WTC11 (cell line): ENCODE measurements at regions not wholly inside any gene's neighbourhood (a gene's known extent, or its start where the extent isn't known, plus 50 kb on each side); places are given as distances from the start of the nearest gene placed in this dataset.
"Not testable (repeated sequence)": the region's sequence is repeated elsewhere in the genome, so short reads cannot be mapped to it uniquely, and the experiment has no call there.

Experiments
- ATAC-seq: fragments of 200-7000 bp; cut with Tn5 transposase; 2 replicates; pipeline ENCODE4 v1.10.0; 2021; ENCODE audit warnings: mild to moderate bottlenecking, moderate library complexity
- CTCF ChIA-PET: fragments of 300-600 bp; sonication (Branson Sonifier 250); formaldehyde crosslinking; loops from one replicate; lab custom pipeline; 2021; ENCODE audit warnings: antibody characterized with exemption; lab: Charles Lee
- POLR2A ChIA-PET: fragments of 350-600 bp; sonication (Branson Sonifier 250); formaldehyde crosslinking; loops from one replicate; lab custom pipeline; 2021; ENCODE audit warnings: antibody characterized with exemption; lab: Charles Lee
- DNase-seq: peaks from one replicate; pipeline ENCODE4 v3.0.0; 2021; ENCODE audit warnings: low spot score
- H3K27ac Mint-ChIP-seq: 2 replicates; pipeline ENCODE4 v1.8.0; 2021; ENCODE audit warnings: mixed read lengths
- H3K27me3 Mint-ChIP-seq: 2 replicates; pipeline ENCODE4 v1.8.0; 2021; ENCODE audit warnings: low read depth, mild to moderate bottlenecking, moderate library complexity, mixed read lengths
- H3K36me3 Mint-ChIP-seq: 2 replicates; pipeline ENCODE4 v1.8.0; 2021; ENCODE audit warnings: mixed read lengths
- H3K4me1 Mint-ChIP-seq: 2 replicates; pipeline ENCODE4 v1.8.0; 2022; ENCODE audit warnings: mixed read lengths
- H3K4me3 Mint-ChIP-seq: 2 replicates; pipeline ENCODE4 v1.8.0; 2021; ENCODE audit warnings: mild to moderate bottlenecking, moderate library complexity, mixed read lengths
- H3K9me3 Mint-ChIP-seq: 2 replicates; pipeline ENCODE4 v1.8.0; 2021; ENCODE audit warnings: mixed read lengths
- FOXP1 ChIP-seq: sonication (generic); formaldehyde crosslinking; IDR thresholded peaks from 2 replicates; pipeline ENCODE4 v1.8.0; 2022; ENCODE audit warnings: missing genetic modification reagents, mild to moderate bottlenecking, moderate library complexity, borderline replicate concordance
- GABPB1 ChIP-seq: sonication (generic); formaldehyde crosslinking; IDR thresholded peaks from 2 replicates; pipeline ENCODE4 v1.8.1; 2023; ENCODE audit warnings: mild to moderate bottlenecking, missing genetic modification reagents
- GTF2I ChIP-seq: fragments of 250-450 bp; sonication (Bioruptor Pico); conservative IDR thresholded peaks from 2 replicates; pipeline ENCODE4 v1.4.0; 2021; ENCODE audit warnings: mild to moderate bottlenecking
- HMGA2 ChIP-seq: fragments of 250-450 bp; sonication (Bioruptor Pico); IDR thresholded peaks from 2 replicates; pipeline ENCODE4 v1.4.0; 2021; ENCODE audit warnings: mild to moderate bottlenecking, moderate library complexity
- JAZF1 ChIP-seq: fragments of 250-450 bp; sonication (Bioruptor Pico); IDR thresholded peaks from 2 replicates; pipeline ENCODE4 v1.9.0; 2021; ENCODE audit warnings: moderate library complexity, mild to moderate bottlenecking, inconsistent platforms
- MYBL2 ChIP-seq: sonication (generic); formaldehyde crosslinking; IDR thresholded peaks from 2 replicates; pipeline ENCODE4 v1.8.1; 2023; ENCODE audit warnings: mild to moderate bottlenecking, moderate library complexity, missing genetic modification reagents
- NR1H2 ChIP-seq: sonication (generic); formaldehyde crosslinking; IDR thresholded peaks from 2 replicates; pipeline ENCODE4 v1.9.0; 2021; ENCODE audit warnings: mild to moderate bottlenecking, moderate library complexity, missing genetic modification reagents
- NR2C2 ChIP-seq: sonication (generic); formaldehyde crosslinking; IDR thresholded peaks from 2 replicates; pipeline ENCODE4 v1.8.0; 2022; ENCODE audit warnings: mild to moderate bottlenecking, missing genetic modification reagents
- RELA ChIP-seq: sonication (generic); formaldehyde crosslinking; IDR thresholded peaks from 2 replicates; pipeline ENCODE4 v1.8.1; 2022; ENCODE audit warnings: missing genetic modification reagents, mild to moderate bottlenecking, borderline replicate concordance
- SMAD4 ChIP-seq: sonication (generic); formaldehyde crosslinking; IDR thresholded peaks from 2 replicates; pipeline ENCODE4 v1.8.0; 2022; ENCODE audit warnings: mild to moderate bottlenecking, missing genetic modification reagents
- TEAD4 ChIP-seq: sonication (generic); formaldehyde crosslinking; IDR thresholded peaks from 2 replicates; pipeline ENCODE4 v1.8.0; 2022; ENCODE audit warnings: mild to moderate bottlenecking, missing genetic modification reagents
- ZNF219 ChIP-seq: sonication (generic); formaldehyde crosslinking; IDR thresholded peaks from 2 replicates; pipeline ENCODE4 v1.8.0; 2023; ENCODE audit warnings: missing genetic modification reagents, mild to moderate bottlenecking, borderline replicate concordance
- ZNF232 ChIP-seq: sonication (generic); formaldehyde crosslinking; IDR thresholded peaks from 2 replicates; pipeline ENCODE4 v1.8.0; 2022; ENCODE audit warnings: mild to moderate bottlenecking, missing genetic modification reagents
- ZNF396 ChIP-seq: fragments of 250-450 bp; sonication (Bioruptor Pico); IDR thresholded peaks from 2 replicates; pipeline ENCODE4 v1.8.0; 2021; ENCODE audit warnings: mild to moderate bottlenecking, moderate library complexity, borderline replicate concordance
- ZNF416 ChIP-seq: fragments of 250-450 bp; sonication (Bioruptor Pico); IDR thresholded peaks from 2 replicates; pipeline ENCODE4 v1.9.0; 2021; ENCODE audit warnings: mild to moderate bottlenecking, inconsistent platforms
- TF ChIP-seq, protein P1 (sequence below): sonication (generic); formaldehyde crosslinking; IDR thresholded peaks from 2 replicates; pipeline ENCODE4 v1.8.1; 2023; ENCODE audit warnings: mild to moderate bottlenecking, missing genetic modification reagents
- TF ChIP-seq, protein P2 (sequence below): sonication (generic); formaldehyde crosslinking; conservative IDR thresholded peaks from 2 replicates; pipeline ENCODE4 v1.8.1; 2023; ENCODE audit warnings: mild to moderate bottlenecking, low read depth, missing genetic modification reagents, moderate library complexity
- TF ChIP-seq, protein P3 (sequence below): sonication (generic); formaldehyde crosslinking; IDR thresholded peaks from 2 replicates; pipeline ENCODE4 v1.8.0; 2022; ENCODE audit warnings: mild to moderate bottlenecking, missing genetic modification reagents
- TF ChIP-seq, protein P4 (sequence below): sonication (generic); formaldehyde crosslinking; IDR thresholded peaks from 2 replicates; pipeline ENCODE4 v1.8.1; 2023; ENCODE audit warnings: mild to moderate bottlenecking, missing genetic modification reagents, borderline replicate concordance

DNA sequence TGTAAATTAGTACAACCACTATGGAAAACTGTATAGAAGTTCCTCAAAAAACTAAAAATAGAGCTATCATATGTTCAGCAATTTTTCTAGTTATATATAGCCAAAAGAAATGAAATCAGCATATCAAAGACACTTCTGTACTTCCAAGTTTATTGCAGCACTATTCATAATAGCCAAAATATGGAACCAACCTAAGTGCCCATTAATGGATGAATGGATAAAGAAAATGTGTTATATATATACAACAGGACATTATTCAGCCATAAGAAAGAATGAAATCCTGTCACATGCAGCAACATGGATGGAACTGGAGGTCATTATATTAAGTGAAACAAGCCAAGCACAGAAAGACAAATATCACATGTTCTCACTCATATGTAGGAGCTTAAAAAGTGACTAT lies 112.6 kb downstream of the MDH1 start:
- Mint-ChIP-seq H3K36me3 (peaks cover 10% of the 10 kb centered on the region), H3K9me3 (peaks cover 24% of the 10 kb centered on the region), H3K27ac (no peak overlapping the region), H3K4me3 (no peak overlapping the region), H3K4me1 (peaks cover 16% of the 10 kb centered on the region), H3K27me3 (no peaks in the 10 kb centered on the region)
- DNase-seq = no peak
- no peak for TF ChIP-seq ZNF416 (CRISPR knock-in tag)
- no peak for TF ChIP-seq HMGA2 (CRISPR knock-in tag)
- no peak for TF ChIP-seq NR1H2
- TF ChIP-seq SMAD4 = no peak
- TF ChIP-seq, protein P1, sequence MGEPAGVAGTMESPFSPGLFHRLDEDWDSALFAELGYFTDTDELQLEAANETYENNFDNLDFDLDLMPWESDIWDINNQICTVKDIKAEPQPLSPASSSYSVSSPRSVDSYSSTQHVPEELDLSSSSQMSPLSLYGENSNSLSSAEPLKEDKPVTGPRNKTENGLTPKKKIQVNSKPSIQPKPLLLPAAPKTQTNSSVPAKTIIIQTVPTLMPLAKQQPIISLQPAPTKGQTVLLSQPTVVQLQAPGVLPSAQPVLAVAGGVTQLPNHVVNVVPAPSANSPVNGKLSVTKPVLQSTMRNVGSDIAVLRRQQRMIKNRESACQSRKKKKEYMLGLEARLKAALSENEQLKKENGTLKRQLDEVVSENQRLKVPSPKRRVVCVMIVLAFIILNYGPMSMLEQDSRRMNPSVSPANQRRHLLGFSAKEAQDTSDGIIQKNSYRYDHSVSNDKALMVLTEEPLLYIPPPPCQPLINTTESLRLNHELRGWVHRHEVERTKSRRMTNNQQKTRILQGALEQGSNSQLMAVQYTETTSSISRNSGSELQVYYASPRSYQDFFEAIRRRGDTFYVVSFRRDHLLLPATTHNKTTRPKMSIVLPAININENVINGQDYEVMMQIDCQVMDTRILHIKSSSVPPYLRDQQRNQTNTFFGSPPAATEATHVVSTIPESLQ = no peak
- no peak for TF ChIP-seq JAZF1 (CRISPR knock-in tag)
- no peak for TF ChIP-seq ZNF396 (CRISPR knock-in tag)
- TF ChIP-seq, protein P2, sequence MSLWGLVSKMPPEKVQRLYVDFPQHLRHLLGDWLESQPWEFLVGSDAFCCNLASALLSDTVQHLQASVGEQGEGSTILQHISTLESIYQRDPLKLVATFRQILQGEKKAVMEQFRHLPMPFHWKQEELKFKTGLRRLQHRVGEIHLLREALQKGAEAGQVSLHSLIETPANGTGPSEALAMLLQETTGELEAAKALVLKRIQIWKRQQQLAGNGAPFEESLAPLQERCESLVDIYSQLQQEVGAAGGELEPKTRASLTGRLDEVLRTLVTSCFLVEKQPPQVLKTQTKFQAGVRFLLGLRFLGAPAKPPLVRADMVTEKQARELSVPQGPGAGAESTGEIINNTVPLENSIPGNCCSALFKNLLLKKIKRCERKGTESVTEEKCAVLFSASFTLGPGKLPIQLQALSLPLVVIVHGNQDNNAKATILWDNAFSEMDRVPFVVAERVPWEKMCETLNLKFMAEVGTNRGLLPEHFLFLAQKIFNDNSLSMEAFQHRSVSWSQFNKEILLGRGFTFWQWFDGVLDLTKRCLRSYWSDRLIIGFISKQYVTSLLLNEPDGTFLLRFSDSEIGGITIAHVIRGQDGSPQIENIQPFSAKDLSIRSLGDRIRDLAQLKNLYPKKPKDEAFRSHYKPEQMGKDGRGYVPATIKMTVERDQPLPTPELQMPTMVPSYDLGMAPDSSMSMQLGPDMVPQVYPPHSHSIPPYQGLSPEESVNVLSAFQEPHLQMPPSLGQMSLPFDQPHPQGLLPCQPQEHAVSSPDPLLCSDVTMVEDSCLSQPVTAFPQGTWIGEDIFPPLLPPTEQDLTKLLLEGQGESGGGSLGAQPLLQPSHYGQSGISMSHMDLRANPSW (CRISPR knock-in tag) = no peak
- TF ChIP-seq, protein P3, sequence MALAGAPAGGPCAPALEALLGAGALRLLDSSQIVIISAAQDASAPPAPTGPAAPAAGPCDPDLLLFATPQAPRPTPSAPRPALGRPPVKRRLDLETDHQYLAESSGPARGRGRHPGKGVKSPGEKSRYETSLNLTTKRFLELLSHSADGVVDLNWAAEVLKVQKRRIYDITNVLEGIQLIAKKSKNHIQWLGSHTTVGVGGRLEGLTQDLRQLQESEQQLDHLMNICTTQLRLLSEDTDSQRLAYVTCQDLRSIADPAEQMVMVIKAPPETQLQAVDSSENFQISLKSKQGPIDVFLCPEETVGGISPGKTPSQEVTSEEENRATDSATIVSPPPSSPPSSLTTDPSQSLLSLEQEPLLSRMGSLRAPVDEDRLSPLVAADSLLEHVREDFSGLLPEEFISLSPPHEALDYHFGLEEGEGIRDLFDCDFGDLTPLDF (CRISPR knock-in tag) = no peak
- TF ChIP-seq, protein P4, sequence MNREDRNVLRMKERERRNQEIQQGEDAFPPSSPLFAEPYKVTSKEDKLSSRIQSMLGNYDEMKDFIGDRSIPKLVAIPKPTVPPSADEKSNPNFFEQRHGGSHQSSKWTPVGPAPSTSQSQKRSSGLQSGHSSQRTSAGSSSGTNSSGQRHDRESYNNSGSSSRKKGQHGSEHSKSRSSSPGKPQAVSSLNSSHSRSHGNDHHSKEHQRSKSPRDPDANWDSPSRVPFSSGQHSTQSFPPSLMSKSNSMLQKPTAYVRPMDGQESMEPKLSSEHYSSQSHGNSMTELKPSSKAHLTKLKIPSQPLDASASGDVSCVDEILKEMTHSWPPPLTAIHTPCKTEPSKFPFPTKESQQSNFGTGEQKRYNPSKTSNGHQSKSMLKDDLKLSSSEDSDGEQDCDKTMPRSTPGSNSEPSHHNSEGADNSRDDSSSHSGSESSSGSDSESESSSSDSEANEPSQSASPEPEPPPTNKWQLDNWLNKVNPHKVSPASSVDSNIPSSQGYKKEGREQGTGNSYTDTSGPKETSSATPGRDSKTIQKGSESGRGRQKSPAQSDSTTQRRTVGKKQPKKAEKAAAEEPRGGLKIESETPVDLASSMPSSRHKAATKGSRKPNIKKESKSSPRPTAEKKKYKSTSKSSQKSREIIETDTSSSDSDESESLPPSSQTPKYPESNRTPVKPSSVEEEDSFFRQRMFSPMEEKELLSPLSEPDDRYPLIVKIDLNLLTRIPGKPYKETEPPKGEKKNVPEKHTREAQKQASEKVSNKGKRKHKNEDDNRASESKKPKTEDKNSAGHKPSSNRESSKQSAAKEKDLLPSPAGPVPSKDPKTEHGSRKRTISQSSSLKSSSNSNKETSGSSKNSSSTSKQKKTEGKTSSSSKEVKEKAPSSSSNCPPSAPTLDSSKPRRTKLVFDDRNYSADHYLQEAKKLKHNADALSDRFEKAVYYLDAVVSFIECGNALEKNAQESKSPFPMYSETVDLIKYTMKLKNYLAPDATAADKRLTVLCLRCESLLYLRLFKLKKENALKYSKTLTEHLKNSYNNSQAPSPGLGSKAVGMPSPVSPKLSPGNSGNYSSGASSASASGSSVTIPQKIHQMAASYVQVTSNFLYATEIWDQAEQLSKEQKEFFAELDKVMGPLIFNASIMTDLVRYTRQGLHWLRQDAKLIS (CRISPR knock-in tag) = no peak
- TF ChIP-seq TEAD4 (CRISPR knock-in tag) = no peak
- no peak for TF ChIP-seq GTF2I (CRISPR knock-in tag)
- TF ChIP-seq MYBL2 (CRISPR knock-in tag) = no peak
- TF ChIP-seq GABPB1 (CRISPR knock-in tag) = no peak
- no peak for TF ChIP-seq ZNF219 (CRISPR knock-in tag)
- TF ChIP-seq FOXP1 (CRISPR knock-in tag) = no peak
- no peak for TF ChIP-seq NR2C2 (CRISPR knock-in tag)
- TF ChIP-seq ZNF232 (CRISPR knock-in tag) = no peak
- TF ChIP-seq RELA (CRISPR knock-in tag) = no peak
- ChIA-PET POLR2A (no interaction called here), CTCF (no interaction called here)
- no peak for ATAC-seq

DNA sequence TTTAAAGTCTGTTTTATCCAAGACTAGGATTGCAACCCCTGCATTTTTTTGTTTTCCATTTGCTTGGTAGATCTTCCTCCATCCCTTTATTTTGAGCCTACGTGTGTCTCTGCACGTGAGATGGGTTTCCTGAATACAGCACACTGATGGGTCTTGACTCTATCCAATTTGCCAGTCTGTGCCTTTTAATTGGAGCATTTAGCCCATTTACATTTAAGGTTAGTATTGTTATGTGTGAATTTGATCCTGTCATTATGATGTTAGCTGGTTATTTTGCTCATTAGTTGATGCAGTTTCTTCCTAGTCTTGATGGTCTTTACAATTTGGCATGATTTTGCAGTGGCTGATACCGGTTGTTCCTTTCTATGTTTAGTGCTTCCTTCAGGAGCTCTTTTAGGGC lies 117.3 kb downstream of the MDH1 start:
- H3K27me3 Mint-ChIP-seq, DNase-seq, ATAC-seq, POLR2A ChIA-PET, CTCF ChIA-PET, H3K4me3 Mint-ChIP-seq, H3K27ac Mint-ChIP-seq, H3K4me1 Mint-ChIP-seq: not testable (repeated sequence)
- H3K36me3 Mint-ChIP-seq = peaks cover 35% of the 10 kb centered on the region
- H3K9me3 Mint-ChIP-seq = peaks cover 51% of the 10 kb centered on the region
